Mucosa of descending colon (tissue), 3 donors: ENCODE measurements at regions not wholly inside any gene's neighbourhood (a gene's known extent, or its start where the extent isn't known, plus 50 kb on each side); places are given as distances from the start of the nearest gene placed in this dataset.

Experiments
- ATAC-seq: fragments of 200-7000 bp; cut with Tn5 transposase; one replicate; pipeline ENCODE4 v1.9.1; 2020; ENCODE audit warnings: mild to moderate bottlenecking, moderate library complexity
- DNase-seq, 3 donors: peaks; one replicate each; pipeline ENCODE4 v3.0.0-alpha.2; 2020
- H3K36me3 ChIP-seq: fragments of 200-600 bp; one replicate; pipeline ENCODE4 v1.8.0; 2021; ENCODE audit warnings: low read depth, mild to moderate bottlenecking
- H3K4me1 ChIP-seq: fragments of 200-600 bp; one replicate; pipeline ENCODE4 v1.8.0; 2021; ENCODE audit warnings: low read depth, mild to moderate bottlenecking
- H3K4me3 ChIP-seq: fragments of 200-600 bp; one replicate; pipeline ENCODE4 v1.8.0; 2021; ENCODE audit warnings: mild to moderate bottlenecking
- H3K9me3 ChIP-seq: fragments of 200-600 bp; one replicate; pipeline ENCODE4 v1.8.0; 2021; ENCODE audit warnings: mild to moderate bottlenecking
- CTCF ChIP-seq: fragments of 200-600 bp; IDR thresholded peaks from one replicate; pipeline ENCODE4 v1.8.0; 2022; ENCODE audit warnings: antibody characterized with exemption, mild to moderate bottlenecking
- intact Hi-C, 2 donors: fragments of 100-400 bp; cut with DNase I in 1 of 2; cut with micrococcal nuclease in 1 of 2; formaldehyde crosslinking; loops; one replicate each; pipeline versions ENCODE4 v1.11.0 to v1.11.1; 2022; cut with DNase I, micrococcal nuclease
- donor health status: DM: no; HTN: no; CAD: no; lungs with moderate emphysema.
- donor health status: DM: no; HTN: no; CAD: no.
- donor health status: DM: no; HTN: yes; CAD: no.

DNA sequence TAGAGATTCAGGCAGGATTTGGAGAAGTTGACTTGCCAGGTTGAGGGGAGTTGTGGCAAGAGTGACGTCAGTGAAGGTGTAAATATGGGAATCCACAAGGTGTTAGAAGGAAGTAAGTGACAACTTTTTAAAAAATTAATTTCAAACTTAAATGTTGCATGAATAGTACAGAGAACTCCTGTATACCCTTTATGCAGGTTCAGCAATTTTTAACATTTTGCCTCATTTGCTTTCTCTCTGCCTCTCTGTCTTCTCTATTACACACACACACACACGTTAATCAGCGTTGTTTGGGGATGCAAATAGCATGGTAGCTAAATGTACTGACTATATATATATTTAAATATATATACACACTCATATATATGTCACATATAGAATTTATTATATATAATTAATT lies 273.7 kb downstream of the SMARCA1 start:
- H3K4me3 ChIP-seq: no peak overlapping the region
- H3K9me3 ChIP-seq: no peaks in the 10 kb centered on the region
- intact Hi-C loops: no loop called here
- no peaks in the 10 kb centered on the region for H3K4me1 ChIP-seq
- DNase-seq (no peak), ATAC-seq (no peak)
- TF ChIP-seq CTCF: no peak
- H3K36me3 ChIP-seq: no peaks in the 10 kb centered on the region

- H3K4me1 ChIP-seq: no peaks in the 10 kb centered on the region
- no peak overlapping the region for H3K4me3 ChIP-seq
- H3K36me3 ChIP-seq: no peaks in the 10 kb centered on the region
- no peak for ATAC-seq
- no peak for TF ChIP-seq CTCF
- H3K9me3 ChIP-seq: no peaks in the 10 kb centered on the region
- DNase-seq: no peak
- intact Hi-C loops: no loop called here
These were observed 275.6 kb downstream of the SMARCA1 start for GRCh38 chrX:129247642-129248041.

- DNase-seq: no peak
- no peaks in the 10 kb centered on the region for H3K9me3 ChIP-seq
- intact Hi-C loops: no loop called here
- no peak for TF ChIP-seq CTCF
- H3K36me3 ChIP-seq: no peaks in the 10 kb centered on the region
- no peak for ATAC-seq
- H3K4me1 ChIP-seq: no peaks in the 10 kb centered on the region
- H3K4me3 ChIP-seq: no peak overlapping the region
These were observed 283.9 kb downstream of the SMARCA1 start for GRCh38 chrX:129239371-129239770.

DNA sequence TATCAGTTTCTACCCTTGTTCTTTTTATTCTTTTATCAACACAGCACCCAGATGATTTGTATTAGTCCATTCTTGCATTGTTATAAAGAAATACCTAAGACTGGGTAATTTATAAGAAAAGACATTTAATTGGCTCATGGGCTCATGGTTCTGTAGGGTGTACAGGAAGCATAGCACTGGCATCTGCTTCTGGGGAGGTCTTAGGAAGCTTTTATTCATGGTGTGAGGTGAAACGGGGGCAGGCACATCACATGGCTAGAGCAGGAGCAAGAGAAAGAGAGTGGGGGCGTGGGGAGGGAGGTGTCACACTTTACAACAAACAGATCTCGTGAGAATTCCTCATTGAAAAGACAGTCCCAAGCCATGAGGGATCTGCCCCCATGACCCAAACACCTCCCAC lies 285.3 kb downstream of the SMARCA1 start:
- ATAC-seq (no peak), DNase-seq (no peak)
- Histone ChIP-seq H3K9me3 (no peaks in the 10 kb centered on the region), H3K4me3 (no peak overlapping the region), H3K36me3 (no peaks in the 10 kb centered on the region), H3K4me1 (no peaks in the 10 kb centered on the region)
- intact Hi-C loops: no loop called here
- TF ChIP-seq CTCF: no peak

DNA sequence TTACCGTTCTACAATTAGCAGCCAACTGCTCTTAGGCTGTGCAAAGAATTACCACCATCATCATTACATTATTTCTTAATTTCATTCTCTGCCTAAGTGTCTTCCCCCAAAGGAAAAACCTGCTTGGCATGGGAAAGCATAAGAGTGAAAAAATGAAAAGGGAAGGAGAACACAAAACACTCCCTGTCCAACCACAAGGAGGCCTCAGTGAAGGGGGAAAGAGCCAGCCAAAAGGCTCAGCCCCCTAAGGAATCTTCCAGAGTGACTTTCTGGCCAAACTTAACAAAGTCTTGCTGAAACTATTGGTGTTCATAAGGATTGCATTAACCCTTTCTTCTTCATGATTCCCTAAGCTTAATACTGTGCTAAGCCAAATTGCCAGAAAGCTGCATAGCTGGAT lies 287.4 kb downstream of the SMARCA1 start:
- no peak for TF ChIP-seq CTCF
- intact Hi-C loops: no loop called here
- DNase-seq: no peak
- H3K4me1 ChIP-seq: no peaks in the 10 kb centered on the region
- no peak overlapping the region for H3K4me3 ChIP-seq
- H3K36me3 ChIP-seq: no peaks in the 10 kb centered on the region
- no peak for ATAC-seq
- no peaks in the 10 kb centered on the region for H3K9me3 ChIP-seq

DNA sequence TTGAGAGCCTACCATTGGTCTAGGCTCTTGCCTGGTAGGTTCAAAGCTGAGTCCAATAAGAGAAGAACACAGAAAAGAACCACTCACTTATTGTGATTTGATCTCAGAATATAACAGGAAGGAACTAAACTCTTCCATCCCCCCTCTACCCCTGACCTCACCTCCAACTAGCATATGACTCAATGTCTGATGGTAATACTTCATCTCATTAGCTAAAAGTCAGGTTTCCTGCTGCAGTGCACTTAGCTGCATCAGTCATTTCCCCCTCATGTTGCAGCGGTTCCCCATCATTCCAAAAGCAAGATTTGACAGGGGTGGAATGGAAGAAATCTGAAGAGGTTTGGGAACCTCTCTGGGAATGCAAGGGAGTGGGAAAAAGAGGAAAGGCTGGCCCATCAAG lies 289.5 kb downstream of the SMARCA1 start:
- Histone ChIP-seq H3K36me3 (no peaks in the 10 kb centered on the region), H3K9me3 (no peaks in the 10 kb centered on the region), H3K4me1 (no peaks in the 10 kb centered on the region), H3K4me3 (no peak overlapping the region)
- DNase-seq (no peak), ATAC-seq (no peak)
- intact Hi-C loops: no loop called here
- TF ChIP-seq CTCF: no peak
